ENCODE measurements at regions not wholly inside any gene's neighbourhood (a gene's known extent, or its start where the extent isn't known, plus 50 kb on each side); places are given as distances from the start of the nearest gene placed in this dataset.

DNA sequence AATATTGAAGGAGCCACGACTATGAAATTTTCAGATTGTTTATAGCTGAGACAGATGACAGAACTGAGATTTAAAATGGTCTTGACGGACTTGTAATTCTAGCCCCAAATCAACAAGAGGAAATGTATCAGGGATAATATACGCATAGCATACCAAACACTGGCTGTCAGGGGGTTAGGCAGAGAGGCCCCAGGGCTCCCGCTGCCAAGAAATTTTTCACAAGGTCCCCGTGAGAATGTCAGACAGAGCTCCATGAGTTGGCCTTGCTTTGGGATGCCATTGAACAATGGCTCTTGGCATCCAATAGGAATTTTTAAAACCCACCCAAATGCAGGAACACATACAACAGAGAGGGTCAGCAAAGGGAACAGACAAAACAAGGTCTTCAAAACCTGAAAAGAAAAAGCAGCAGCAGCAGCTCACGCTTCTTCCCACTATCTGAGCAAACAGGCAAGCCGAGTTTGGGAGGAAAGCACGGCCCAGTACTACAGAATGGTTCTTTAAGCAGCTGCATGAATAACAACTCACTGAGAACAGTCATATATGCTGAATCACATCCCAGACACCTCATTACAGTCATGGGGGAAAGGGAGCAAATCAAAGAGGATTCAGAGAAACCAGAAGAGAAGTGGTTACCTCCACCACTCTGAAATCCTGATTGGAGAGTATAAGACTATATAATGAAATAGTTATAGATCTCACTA lies 445.6 kb downstream of the RND3 start:
- TF ChIP-seq, protein P1, sequence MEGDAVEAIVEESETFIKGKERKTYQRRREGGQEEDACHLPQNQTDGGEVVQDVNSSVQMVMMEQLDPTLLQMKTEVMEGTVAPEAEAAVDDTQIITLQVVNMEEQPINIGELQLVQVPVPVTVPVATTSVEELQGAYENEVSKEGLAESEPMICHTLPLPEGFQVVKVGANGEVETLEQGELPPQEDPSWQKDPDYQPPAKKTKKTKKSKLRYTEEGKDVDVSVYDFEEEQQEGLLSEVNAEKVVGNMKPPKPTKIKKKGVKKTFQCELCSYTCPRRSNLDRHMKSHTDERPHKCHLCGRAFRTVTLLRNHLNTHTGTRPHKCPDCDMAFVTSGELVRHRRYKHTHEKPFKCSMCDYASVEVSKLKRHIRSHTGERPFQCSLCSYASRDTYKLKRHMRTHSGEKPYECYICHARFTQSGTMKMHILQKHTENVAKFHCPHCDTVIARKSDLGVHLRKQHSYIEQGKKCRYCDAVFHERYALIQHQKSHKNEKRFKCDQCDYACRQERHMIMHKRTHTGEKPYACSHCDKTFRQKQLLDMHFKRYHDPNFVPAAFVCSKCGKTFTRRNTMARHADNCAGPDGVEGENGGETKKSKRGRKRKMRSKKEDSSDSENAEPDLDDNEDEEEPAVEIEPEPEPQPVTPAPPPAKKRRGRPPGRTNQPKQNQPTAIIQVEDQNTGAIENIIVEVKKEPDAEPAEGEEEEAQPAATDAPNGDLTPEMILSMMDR (IDR thresholded peaks at IDR 0.05), result no peak
- no peak for TF ChIP-seq POLR2A (IDR thresholded peaks at IDR 0.05)
